LNCAP (cell line): ENCODE measurements at regions not wholly inside any gene's neighbourhood (a gene's known extent, or its start where the extent isn't known, plus 50 kb on each side); places are given as distances from the start of the nearest gene placed in this dataset.

Experiments
- CTCF ChIP-seq: fragments of 450-650 bp; IDR thresholded peaks from 2 replicates; pipeline ENCODE4 v1.5.1; 2017; ENCODE audit warnings: mild to moderate bottlenecking

DNA sequence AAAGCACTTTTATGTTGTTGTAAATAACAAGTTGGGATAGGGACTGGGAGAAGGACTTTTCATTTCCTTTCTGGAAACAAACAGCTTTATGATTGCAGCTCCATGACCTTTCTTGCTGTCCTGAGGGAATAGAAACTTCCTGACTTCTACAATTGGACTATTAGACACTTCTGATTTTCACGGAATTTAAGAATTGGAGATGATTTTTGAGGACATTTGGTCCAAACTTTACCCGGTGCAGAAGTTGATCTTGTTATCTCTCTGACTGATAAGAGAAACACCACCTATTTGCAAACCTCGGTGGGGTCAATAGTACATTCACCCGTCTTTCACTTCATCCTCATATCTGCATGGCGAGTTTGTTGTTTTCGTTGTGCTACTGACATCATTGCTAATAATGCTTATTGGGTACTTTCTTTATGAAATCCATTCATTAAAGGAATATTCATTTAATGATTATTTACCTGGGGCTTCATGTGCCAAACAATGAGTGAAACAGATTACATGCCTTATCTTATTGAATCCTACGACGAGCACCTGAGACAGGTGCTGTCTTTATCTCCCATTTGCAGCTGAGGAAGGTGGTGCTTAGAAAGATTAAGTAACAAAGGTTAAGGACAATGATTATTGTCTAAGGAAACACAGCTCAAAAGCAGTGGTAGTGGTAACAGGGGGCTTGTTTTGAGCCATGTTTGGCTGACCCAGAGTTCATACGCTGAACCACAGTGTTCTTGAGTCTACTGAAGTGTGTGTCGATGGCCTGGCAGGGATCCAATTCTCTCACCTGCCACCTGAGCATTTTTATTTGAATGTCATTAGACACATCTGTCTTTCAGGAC lies 176.9 kb upstream of the FAM20A start:
- no peak for TF ChIP-seq CTCF

DNA sequence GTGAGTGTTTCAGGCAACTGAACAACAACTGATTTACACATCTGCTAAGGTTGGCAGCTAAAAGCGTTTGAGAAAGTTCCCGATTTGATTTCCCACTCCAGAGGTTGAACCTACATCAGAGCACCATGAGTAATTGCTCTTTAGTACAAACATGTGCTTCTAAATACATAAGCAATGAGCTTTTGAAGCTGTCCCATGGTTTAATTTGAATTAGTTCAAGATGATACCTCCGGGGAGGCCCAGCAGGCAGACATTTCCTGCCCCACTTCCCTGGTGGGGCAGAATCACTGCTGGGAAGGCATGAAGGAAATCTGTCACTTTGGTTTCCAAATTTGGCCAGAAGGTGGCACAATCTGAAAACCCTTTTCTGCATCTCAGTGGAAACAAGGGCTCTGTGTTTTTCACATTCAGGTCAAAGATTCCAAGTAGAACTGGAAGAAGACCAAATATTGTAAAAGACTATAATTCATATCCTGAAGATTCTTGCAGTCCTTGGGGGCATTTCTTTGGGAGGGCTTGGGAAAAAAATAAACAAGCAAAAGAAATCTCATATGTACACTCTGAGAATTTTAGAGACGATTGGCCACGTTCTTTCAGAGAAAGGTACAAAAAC lies 176.2 kb upstream of the FAM20A start:
- peak; percentile 72 for TF ChIP-seq CTCF

- no peak for TF ChIP-seq CTCF
Observed at GRCh38 chr17:68776451-68776850, 175.3 kb upstream of the FAM20A start.

- no peak for TF ChIP-seq CTCF
Observed at GRCh38 chr17:68775969-68776368, 174.8 kb upstream of the FAM20A start.

GRCh38 chr17:68775318-68775717 lies 174.2 kb upstream of the FAM20A start:
- no peak for TF ChIP-seq CTCF

- TF ChIP-seq CTCF = peak; percentile 56
Observed at GRCh38 chr17:68771867-68772515, 170.8 kb upstream of the FAM20A start.

DNA sequence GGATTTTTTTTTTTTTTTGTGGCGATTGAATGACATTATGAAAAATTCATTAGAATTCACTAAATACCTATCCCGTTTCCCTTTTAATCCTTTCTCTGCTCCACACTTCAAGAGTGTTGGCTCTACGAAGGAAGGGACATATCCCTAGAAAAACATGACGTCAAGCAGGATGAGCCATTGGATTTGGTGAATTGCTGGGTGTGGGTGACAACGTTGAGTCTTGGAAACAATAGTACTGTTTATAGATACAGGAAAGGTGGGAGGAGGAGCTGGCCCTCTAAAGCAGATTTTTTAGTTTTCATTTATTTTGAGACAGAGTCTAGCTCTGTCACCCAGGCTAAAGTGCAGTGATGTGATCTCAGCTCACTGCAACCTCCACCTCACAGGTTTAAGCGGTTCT lies 167.6 kb upstream of the FAM20A start:
- TF ChIP-seq CTCF = no peak
